AG04449 (cell line): ENCODE measurements at regions not wholly inside any gene's neighbourhood (a gene's known extent, or its start where the extent isn't known, plus 50 kb on each side); places are given as distances from the start of the nearest gene placed in this dataset.

Source experiments
- CTCF ChIA-PET: fragments of 350-600 bp; formaldehyde crosslinking; extraction: SDS; loops from one replicate; lab custom pipeline; 2021; ENCODE audit warnings: antibody characterized with exemption; lab: Yijun Ruan, JAX
- POLR2A ChIA-PET: fragments of 400-600, 350-600 bp; formaldehyde crosslinking; extraction: SDS; loops from one replicate; lab custom pipeline; 2020; ENCODE audit warnings: antibody characterized with exemption, inconsistent platforms; lab: Yijun Ruan, JAX
- DNase-seq: peaks from one replicate; pipeline ENCODE4 v3.0.0-alpha.2; 2010; ENCODE audit warnings: low read depth, low spot score
- H3K4me3 ChIP-seq: 2 replicates; pipeline ENCODE4 v1.5.1; 2011; ENCODE audit warnings: low read depth, mild to moderate bottlenecking, control low read depth, low read length
- TF ChIP-seq, protein P1 (sequence below): IDR thresholded peaks from one replicate; pipeline ENCODE4 v1.5.1; 2011; ENCODE audit warnings: mild to moderate bottlenecking, moderate library complexity, low read length, control low read depth, inconsistent platforms; ENCODE audit not compliant: insufficient read depth; ENCODE audit errors: missing control alignments

DNA sequence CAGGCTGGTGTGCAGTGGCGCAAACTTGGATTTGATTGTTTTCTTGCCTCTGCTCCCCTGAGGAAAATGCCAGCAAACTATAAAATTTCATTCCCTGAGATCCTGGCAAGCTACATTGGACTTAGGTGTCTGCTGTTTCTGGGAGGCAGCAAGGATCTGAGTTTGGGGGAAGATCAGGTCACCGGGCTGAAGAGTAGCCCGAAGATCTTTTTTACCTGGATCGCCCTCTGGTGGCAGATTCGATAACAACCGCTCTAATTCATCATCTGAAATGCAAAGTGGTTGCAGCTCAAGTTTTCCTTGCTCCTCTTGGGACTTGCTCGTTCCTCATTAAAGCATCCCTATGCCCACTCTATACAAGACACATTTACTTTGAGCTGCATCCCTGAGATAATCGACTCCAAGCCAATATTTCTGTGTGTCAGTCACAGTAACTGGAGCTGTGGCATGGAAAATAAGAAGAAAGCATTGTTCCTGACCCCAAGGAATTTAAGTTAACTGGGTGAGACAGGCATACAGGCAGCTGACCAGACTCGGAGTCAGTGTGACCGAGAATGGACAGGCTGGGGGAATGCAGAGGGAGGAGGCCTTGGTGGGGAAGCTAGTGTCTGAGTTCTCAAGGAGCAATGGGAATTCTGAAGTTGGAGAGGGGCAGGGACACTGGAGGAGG, 131.8 kb upstream of the PROKR2 start:
- ChIA-PET CTCF (interaction anchor here (0.6 to 8.0 kb wide), 20 partner anchors 8 to 1076 kb away, joined by 3 to 167 read pairs (median 4); partner anchors contain the start of gene CDS2), POLR2A (no interaction called here)
- TF ChIP-seq, protein P1, sequence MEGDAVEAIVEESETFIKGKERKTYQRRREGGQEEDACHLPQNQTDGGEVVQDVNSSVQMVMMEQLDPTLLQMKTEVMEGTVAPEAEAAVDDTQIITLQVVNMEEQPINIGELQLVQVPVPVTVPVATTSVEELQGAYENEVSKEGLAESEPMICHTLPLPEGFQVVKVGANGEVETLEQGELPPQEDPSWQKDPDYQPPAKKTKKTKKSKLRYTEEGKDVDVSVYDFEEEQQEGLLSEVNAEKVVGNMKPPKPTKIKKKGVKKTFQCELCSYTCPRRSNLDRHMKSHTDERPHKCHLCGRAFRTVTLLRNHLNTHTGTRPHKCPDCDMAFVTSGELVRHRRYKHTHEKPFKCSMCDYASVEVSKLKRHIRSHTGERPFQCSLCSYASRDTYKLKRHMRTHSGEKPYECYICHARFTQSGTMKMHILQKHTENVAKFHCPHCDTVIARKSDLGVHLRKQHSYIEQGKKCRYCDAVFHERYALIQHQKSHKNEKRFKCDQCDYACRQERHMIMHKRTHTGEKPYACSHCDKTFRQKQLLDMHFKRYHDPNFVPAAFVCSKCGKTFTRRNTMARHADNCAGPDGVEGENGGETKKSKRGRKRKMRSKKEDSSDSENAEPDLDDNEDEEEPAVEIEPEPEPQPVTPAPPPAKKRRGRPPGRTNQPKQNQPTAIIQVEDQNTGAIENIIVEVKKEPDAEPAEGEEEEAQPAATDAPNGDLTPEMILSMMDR: peak; percentile 64
- H3K4me3 ChIP-seq: no peak overlapping the region
- no peak for DNase-seq

DNA sequence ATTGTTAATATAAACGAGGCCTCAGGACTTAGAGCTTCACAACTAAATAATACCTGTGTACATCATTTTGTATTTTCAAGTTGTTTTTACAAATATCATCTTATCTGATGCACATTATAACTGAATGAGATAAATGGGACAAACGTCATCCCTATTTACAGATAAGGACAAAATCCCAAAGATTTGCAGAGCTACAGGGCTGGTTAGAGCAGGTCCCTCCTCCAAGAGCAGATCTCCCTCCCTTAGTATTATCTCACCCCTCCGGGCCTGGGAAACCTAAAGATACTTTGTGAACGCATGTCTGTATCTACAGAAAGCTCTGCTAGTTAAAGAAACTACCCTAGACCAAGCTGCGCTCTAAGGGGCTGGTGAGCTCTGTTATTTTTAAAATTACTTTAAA, 130.4 kb upstream of the PROKR2 start:
- no peak for DNase-seq
- ChIA-PET POLR2A (interaction anchor here (0.6 kb wide), 1 partner anchor 15 kb away, joined by 3 read pairs; no protein-coding TSS in a partner anchor), CTCF (interaction anchor here (0.5 to 8.0 kb wide), 14 partner anchors 9 to 388 kb away, joined by 3 to 167 read pairs (median 5); partner anchors contain the start of gene CDS2)
- TF ChIP-seq, protein P1: no peak
- H3K4me3 ChIP-seq: no peak overlapping the region

DNA sequence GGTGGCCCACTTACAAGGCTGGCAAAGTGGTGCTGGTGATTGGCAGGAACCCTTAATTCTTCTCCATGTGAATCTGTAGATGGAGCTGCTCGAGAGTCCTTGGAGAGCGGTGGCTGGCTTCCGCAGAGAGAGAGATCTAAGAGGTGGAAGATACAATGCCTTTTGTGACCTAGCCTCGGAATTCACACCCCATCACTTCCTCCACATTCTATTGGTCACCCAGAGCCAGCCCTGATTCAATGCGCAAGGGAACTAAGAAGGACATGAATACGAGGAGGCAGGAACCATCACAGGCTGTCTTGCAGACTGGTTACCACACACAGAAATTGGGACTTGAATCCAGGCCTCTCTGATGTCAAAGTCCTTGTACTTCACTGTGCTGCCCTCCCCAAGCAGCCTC, 128.9 kb upstream of the PROKR2 start:
- ChIA-PET POLR2A (no interaction called here), CTCF (interaction anchor here (1.1 to 8.0 kb wide), 6 partner anchors 13 to 319 kb away, joined by 3 to 167 read pairs (median 10); partner anchors contain the start of gene CDS2)
- TF ChIP-seq, protein P1: no peak
- H3K4me3 ChIP-seq: no peak overlapping the region
- DNase-seq: no peak

DNA sequence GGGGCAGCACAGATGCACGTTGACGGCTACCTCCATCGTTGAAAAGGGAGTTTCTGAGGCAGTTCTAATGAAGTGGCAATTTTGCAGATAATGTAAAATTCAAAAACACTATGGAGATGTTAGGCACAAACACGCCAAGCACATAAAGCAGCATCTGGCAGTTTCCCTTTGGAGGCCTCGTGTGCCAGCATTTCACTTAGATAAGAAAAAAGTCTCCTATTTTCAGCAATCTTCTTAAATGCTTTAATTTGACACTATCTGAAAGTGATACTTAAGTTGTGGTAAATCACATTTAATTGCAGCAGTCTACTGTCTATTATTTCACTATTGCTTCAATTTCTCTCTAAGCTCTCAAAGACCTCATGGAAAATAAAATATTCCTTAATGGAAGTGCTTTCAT, 125.3 kb upstream of the PROKR2 start:
- ChIA-PET POLR2A (no interaction called here), CTCF (no interaction called here)
- TF ChIP-seq, protein P1: no peak
- DNase-seq: no peak
- H3K4me3 ChIP-seq: no peak overlapping the region

DNA sequence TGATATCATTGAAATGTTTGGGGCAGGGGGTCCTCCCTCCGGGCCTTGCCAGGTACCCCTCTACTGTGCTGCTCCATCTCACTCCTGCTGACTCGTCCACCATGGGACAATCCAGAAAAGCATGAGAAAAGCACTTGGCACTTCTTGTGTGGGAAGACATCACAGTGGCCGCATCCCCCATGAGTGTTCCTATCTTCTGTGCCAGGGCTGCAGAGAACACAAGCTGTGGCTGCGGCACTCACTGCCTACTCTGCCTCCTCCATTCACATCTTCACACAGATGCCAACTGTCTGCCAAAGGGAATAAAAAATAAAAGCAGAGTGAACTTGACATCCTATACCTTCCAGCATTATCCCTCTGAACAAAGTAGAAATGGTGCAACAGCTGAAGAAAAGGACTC, 117.4 kb upstream of the PROKR2 start:
- TF ChIP-seq, protein P1: no peak
- ChIA-PET POLR2A (no interaction called here), CTCF (no interaction called here)
- no peak overlapping the region for H3K4me3 ChIP-seq
- no peak for DNase-seq

DNA sequence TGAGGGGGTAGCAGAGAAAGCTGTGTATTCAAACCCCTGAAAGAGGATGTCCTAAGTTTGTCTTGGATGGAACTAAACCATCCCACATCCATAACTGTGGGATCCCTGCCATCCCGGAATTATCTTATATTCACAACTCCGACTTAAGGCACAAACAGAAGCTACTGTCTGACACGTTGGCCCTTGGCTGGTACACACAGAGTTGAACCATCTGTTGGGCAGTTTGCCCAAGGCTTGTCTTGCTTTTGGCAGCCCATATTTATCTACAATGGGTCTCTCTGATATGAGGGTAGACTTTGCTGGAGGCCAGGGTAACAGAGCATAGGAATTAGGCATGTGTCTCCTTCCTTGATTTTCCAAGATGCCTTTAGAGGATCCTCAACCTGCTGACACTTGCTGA, 116.6 kb upstream of the PROKR2 start:
- ChIA-PET POLR2A (no interaction called here), CTCF (interaction anchor here (1.0 kb wide), 1 partner anchor 12 kb away, joined by 3 read pairs; no protein-coding TSS in a partner anchor)
- TF ChIP-seq, protein P1: no peak
- no peak for DNase-seq
- H3K4me3 ChIP-seq: no peak overlapping the region
